Sigmoid colon (tissue), 6 donors: ENCODE measurements at regions not wholly inside any gene's neighbourhood (a gene's known extent, or its start where the extent isn't known, plus 50 kb on each side); places are given as distances from the start of the nearest gene placed in this dataset.

ENCODE experiments used
- DNase-seq: peaks from one replicate; pipeline ENCODE4 v3.0.0-alpha.2; 2019
- H3K27ac ChIP-seq, 4 donors: fragments of 200-600 bp; sonication (generic); one replicate each; pipeline ENCODE4 v1.5.1; 2016 to 2019; ENCODE audit warnings: mild to moderate bottlenecking in 1 of 4
- H3K27me3 ChIP-seq, 3 donors: fragments of 200-600 bp; sonication (generic); one replicate each; pipeline ENCODE4 v1.5.1; 2019; ENCODE audit warnings: mild to moderate bottlenecking in 1 of 3
- H3K36me3 ChIP-seq, 4 donors: fragments of 200-600 bp; sonication (generic); one replicate each; pipeline ENCODE4 v1.5.1; 2016 to 2019
- H3K4me1 ChIP-seq, 4 donors: fragments of 200-600 bp; sonication (generic); one replicate each; pipeline ENCODE4 v1.5.1; 2017 to 2019
- H3K4me3 ChIP-seq, 4 donors: fragments of 200-600 bp; sonication (generic); one replicate each; pipeline ENCODE4 v1.5.1; 2017 to 2019; ENCODE audit warnings: mild to moderate bottlenecking in 2 of 4, moderate library complexity in 1 of 4
- H3K9me3 ChIP-seq, 4 donors: fragments of 200-600 bp in 3 of 4; sonication (generic) in 3 of 4; one replicate each; pipeline versions ENCODE4 v1.5.1 to v1.6.1; 2013 to 2019
- CTCF ChIP-seq, 4 experiments: fragments of 450-650 bp in 3 of 4; fragments of 200-600 bp in 1 of 4; IDR thresholded peaks; one replicate each; pipeline ENCODE4 v1.5.1; 2016 to 2019; ENCODE audit warnings: antibody characterized with exemption in 4 of 4, mild to moderate bottlenecking in 3 of 4, moderate library complexity in 2 of 4
- EP300 ChIP-seq, 4 donors: sonication (generic); formaldehyde crosslinking; IDR thresholded peaks; one replicate each; pipeline ENCODE4 v1.6.1; 2017; ENCODE audit warnings: antibody characterized with exemption in 4 of 4
- POLR2A ChIP-seq, 2 donors: fragments of 450-650 bp; IDR thresholded peaks; one replicate each; pipeline ENCODE4 v1.6.1; 2016; ENCODE audit warnings: antibody characterized with exemption in 2 of 2, mild to moderate bottlenecking in 2 of 2, moderate library complexity in 2 of 2
- POLR2AphosphoS5 ChIP-seq, 4 donors: sonication (generic); formaldehyde crosslinking; IDR thresholded peaks; one replicate each; pipeline ENCODE4 v1.6.1; 2017; ENCODE audit warnings: antibody characterized with exemption in 4 of 4
- WGBS, 2 donors: extraction: QIAGEN DNeasy Blood & Tissue Kit; methylation state at CpG; one replicate each; pipeline ENCODE4 v1.1.7; 2013; 5-methylcytosine and 5-hydroxymethylcytosine counted together
- intact Hi-C: fragments of 100-400 bp; cut with DNase I; formaldehyde crosslinking; loops from one replicate; pipeline ENCODE4 v1.15.1; 2023
- donor health status: healthy with polysubstance abuse.
- donor health status: healthy.

GRCh38 chr9:23324511-23324910 lies 501.5 kb downstream of the ELAVL2 start:
- 76 to 79% methylated on average over 4 of the region's 4 CpGs for WGBS, 2 donors
- Histone ChIP-seq H3K4me3 (no peak overlapping the region), H3K9me3 (no peaks in the 10 kb centered on the region), H3K4me1 (no peaks in the 10 kb centered on the region), H3K36me3 (no peaks in the 10 kb centered on the region), H3K27ac (no peak overlapping the region), H3K27me3 (no peaks in the 10 kb centered on the region)
- no peak for DNase-seq
- intact Hi-C loops = no loop called here
- TF ChIP-seq POLR2A (IDR thresholded peaks at IDR 0.05) (no peak), POLR2AphosphoS5 (IDR thresholded peaks at IDR 0.05) (no peak), EP300 (IDR thresholded peaks at IDR 0.05) (no peak)

GRCh38 chr9:23326597-23326996 lies 499.4 kb downstream of the ELAVL2 start:
- intact Hi-C loops = no loop called here
- Histone ChIP-seq H3K27me3 (no peaks in the 10 kb centered on the region), H3K4me1 (no peaks in the 10 kb centered on the region), H3K9me3 (no peaks in the 10 kb centered on the region), H3K36me3 (no peaks in the 10 kb centered on the region), H3K4me3 (no peak overlapping the region), H3K27ac (no peak overlapping the region)
- TF ChIP-seq EP300 (IDR thresholded peaks at IDR 0.05) = no peak
- TF ChIP-seq CTCF (IDR thresholded peaks at IDR 0.05) = no peak
- 95% methylated on average over 3 of the region's 3 CpGs for WGBS, 2 donors
- DNase-seq = no peak

GRCh38 chr9:23341346-23341745 lies 484.7 kb downstream of the ELAVL2 start:
- H3K4me3 ChIP-seq = no peak overlapping the region
- no peak overlapping the region for H3K27ac ChIP-seq
- H3K9me3 ChIP-seq = peaks cover 0 to 2% (median 1%) of the 10 kb centered on the region in 4 donors
- H3K4me1 ChIP-seq = no peaks in the 10 kb centered on the region
- H3K36me3 ChIP-seq = no peaks in the 10 kb centered on the region
- no peak for TF ChIP-seq EP300 (IDR thresholded peaks at IDR 0.05)
- TF ChIP-seq POLR2A (IDR thresholded peaks at IDR 0.05) = no peak
- no peak for DNase-seq
- 74 to 81% methylated on average over 3 of the region's 3 CpGs for WGBS, 2 donors
- H3K27me3 ChIP-seq = no peaks in the 10 kb centered on the region
- intact Hi-C loops = no loop called here

- Histone ChIP-seq H3K27ac (no peak overlapping the region), H3K4me1 (no peaks in the 10 kb centered on the region), H3K4me3 (no peak overlapping the region), H3K9me3 (peaks cover 0 to 2% (median 1%) of the 10 kb centered on the region in 4 donors), H3K36me3 (no peaks in the 10 kb centered on the region), H3K27me3 (no peaks in the 10 kb centered on the region)
- intact Hi-C loops = no loop called here
- TF ChIP-seq POLR2A (IDR thresholded peaks at IDR 0.05) (no peak), EP300 (IDR thresholded peaks at IDR 0.05) (no peak), CTCF (IDR thresholded peaks at IDR 0.05) (no peak), POLR2AphosphoS5 (IDR thresholded peaks at IDR 0.05) (no peak)
- 52 to 73% methylated on average over 1 of the region's 1 CpG for WGBS, 2 donors
- no peak for DNase-seq
These were observed 483.7 kb downstream of the ELAVL2 start for GRCh38 chr9:23342291-23342690.

- no peak for DNase-seq
- no peaks in the 10 kb centered on the region for H3K36me3 ChIP-seq
- peaks cover 0 to 2% (median 1%) of the 10 kb centered on the region in 4 donors for H3K9me3 ChIP-seq
- H3K4me3 ChIP-seq = no peak overlapping the region
- H3K4me1 ChIP-seq = no peaks in the 10 kb centered on the region
- H3K27ac ChIP-seq = no peak overlapping the region
- H3K27me3 ChIP-seq = no peaks in the 10 kb centered on the region
- WGBS, 2 donors = 79 to 94% methylated on average over 1 of the region's 1 CpG
- intact Hi-C loops = no loop called here
- TF ChIP-seq POLR2AphosphoS5 (IDR thresholded peaks at IDR 0.05) (no peak), EP300 (IDR thresholded peaks at IDR 0.05) (no peak), POLR2A (IDR thresholded peaks at IDR 0.05) (no peak), CTCF (IDR thresholded peaks at IDR 0.05) (no peak)
These were observed 482.8 kb downstream of the ELAVL2 start for GRCh38 chr9:23343226-23343625.

- WGBS, 2 donors = 64 to 82% methylated on average over 1 of the region's 1 CpG
- DNase-seq = no peak
- H3K4me1 ChIP-seq = no peaks in the 10 kb centered on the region
- intact Hi-C loops = no loop called here
- H3K36me3 ChIP-seq = no peaks in the 10 kb centered on the region
- H3K9me3 ChIP-seq = peaks cover 0 to 5% (median 0%) of the 10 kb centered on the region in 4 donors
- H3K27ac ChIP-seq = no peak overlapping the region
- TF ChIP-seq POLR2AphosphoS5 (IDR thresholded peaks at IDR 0.05) (no peak), EP300 (IDR thresholded peaks at IDR 0.05) (no peak), CTCF (IDR thresholded peaks at IDR 0.05) (no peak), POLR2A (IDR thresholded peaks at IDR 0.05) (no peak)
- H3K4me3 ChIP-seq = no peak overlapping the region
- no peaks in the 10 kb centered on the region for H3K27me3 ChIP-seq
These were observed 464.9 kb downstream of the ELAVL2 start for GRCh38 chr9:23361096-23361495.
